ENCODE measurements at regions not wholly inside any gene's neighbourhood (a gene's known extent, or its start where the extent isn't known, plus 50 kb on each side); places are given as distances from the start of the nearest gene placed in this dataset.

GRCh38 chr22:19606332-19607191 is 82.4 kb upstream of the CLDN5 start (continued):
- TF ChIP-seq POU5F1 (IDR thresholded peaks at IDR 0.05; ENCODE audit: low read depth, low read length), result no peak
- no peak for TF ChIP-seq NANOG (IDR thresholded peaks at IDR 0.05; ENCODE audit: insufficient read depth, low read depth, low read length, poor library complexity, severe bottlenecking)
- no peak for TF ChIP-seq SP1 (IDR thresholded peaks at IDR 0.05; ENCODE audit: low read depth, low read length)
- no peak for TF ChIP-seq CHD1 (IDR thresholded peaks at IDR 0.05; ENCODE audit: low read depth, low read length)
- no peak for TF ChIP-seq TEAD4 (IDR thresholded peaks at IDR 0.05; ENCODE audit: low read depth, low read length)

Measured in H1 (cell line).